Caco-2 (cell line): ENCODE measurements at regions not wholly inside any gene's neighbourhood (a gene's known extent, or its start where the extent isn't known, plus 50 kb on each side); places are given as distances from the start of the nearest gene placed in this dataset.

Experiments
- BruUV-seq: library from RNA; stranded (reverse); fragments of 400-500 nt; replicated peaks from 2 replicates; lab custom pipeline; 2021; lab: Mats Ljungman, UMichigan
- CTCF ChIA-PET: fragments of 300-600 bp; sonication (Branson Sonifier 250); formaldehyde crosslinking; loops from one replicate; lab custom pipeline; 2022; ENCODE audit warnings: antibody characterized with exemption; lab: Charles Lee
- POLR2A ChIA-PET: fragments of 300-600 bp; sonication (Branson Sonifier 250); formaldehyde crosslinking; loops from one replicate; lab custom pipeline; 2022; ENCODE audit warnings: antibody characterized with exemption; lab: Charles Lee
- DNase-seq, 2 experiments: peaks; one replicate each; pipeline versions ENCODE4 v3.0.0 to v3.0.0-alpha.2; 2020 to 2022
- H3K27me3 ChIP-seq: replicated peaks from 2 replicates; pipeline ENCODE4 v1.6.0; 2011; ENCODE audit warnings: low read length; ENCODE audit not compliant: control insufficient read depth, insufficient read depth
- H3K36me3 ChIP-seq: 2 replicates; pipeline ENCODE4 v1.5.1; 2011; ENCODE audit warnings: low read length; ENCODE audit not compliant: control insufficient read depth, insufficient read depth
- H3K4me1 ChIP-seq: fragments of 250-450 bp; sonication (Bioruptor Pico); 2 replicates; pipeline ENCODE4 v1.5.1; 2020; ENCODE audit warnings: mild to moderate bottlenecking
- H3K4me3 ChIP-seq: 2 replicates; pipeline ENCODE4 v1.5.1; 2011; ENCODE audit warnings: low read depth, mild to moderate bottlenecking, control low read depth, low read length
- H3K9me3 ChIP-seq: fragments of 250-450 bp; sonication (Bioruptor Pico); 2 replicates; pipeline ENCODE4 v1.5.1; 2020; ENCODE audit warnings: mild to moderate bottlenecking, moderate library complexity
- H3K27ac Mint-ChIP-seq: one replicate; pipeline ENCODE4 v1.8.0; 2022; ENCODE audit warnings: mixed read lengths; ENCODE audit not compliant: unreplicated experiment
- H3K27me3 Mint-ChIP-seq: one replicate; pipeline ENCODE4 v1.8.0; 2022; ENCODE audit warnings: mixed read lengths; ENCODE audit not compliant: insufficient read depth, unreplicated experiment
- H3K36me3 Mint-ChIP-seq: one replicate; pipeline ENCODE4 v1.8.0; 2022; ENCODE audit warnings: mild to moderate bottlenecking, mixed read lengths; ENCODE audit not compliant: insufficient read depth, unreplicated experiment
- H3K4me1 Mint-ChIP-seq: one replicate; pipeline ENCODE4 v1.8.0; 2022; ENCODE audit warnings: low read depth, mixed read lengths; ENCODE audit not compliant: unreplicated experiment
- H3K4me3 Mint-ChIP-seq: one replicate; pipeline ENCODE4 v1.8.0; 2022; ENCODE audit warnings: mild to moderate bottlenecking, moderate library complexity, mixed read lengths; ENCODE audit not compliant: unreplicated experiment
- H3K9me3 Mint-ChIP-seq: one replicate; pipeline ENCODE4 v1.8.0; 2022; ENCODE audit warnings: mixed read lengths; ENCODE audit not compliant: unreplicated experiment
- CTCF ChIP-seq, 2 experiments: fragments of 200-600 bp in 1 of 2; IDR thresholded peaks; 1 replicate in 1 of 2; 2 replicates in 1 of 2; pipeline versions ENCODE4 v1.5.1 to v1.8.0; 2011 to 2022; ENCODE audit warnings: antibody characterized with exemption in 1 of 2, control low read depth in 1 of 2, inconsistent platforms in 1 of 2, low read depth in 1 of 2, low read length in 1 of 2, mild to moderate bottlenecking in 1 of 2, moderate library complexity in 1 of 2; ENCODE audit not compliant: insufficient read depth in 1 of 2, severe bottlenecking in 1 of 2, unreplicated experiment in 1 of 2
- intact Hi-C: fragments of 100-400 bp; cut with micrococcal nuclease; formaldehyde crosslinking; loops from one replicate; pipeline ENCODE4 v1.10.0; 2022; ENCODE audit not compliant: unreplicated experiment

GRCh38 chr3:86792316-86792715 is 198.6 kb downstream of the VGLL3 start:
- no peak for TF ChIP-seq CTCF (IDR thresholded peaks at IDR 0.05; ENCODE audit: insufficient read depth in 1 of 2, low read depth in 1 of 2, low read length in 1 of 2, severe bottlenecking in 1 of 2, unreplicated experiment in 1 of 2)
- BruUV-seq: no TSS peak
- no peak for DNase-seq
- Histone ChIP-seq H3K4me1 (0 out of 2 replicates have a peak, but pooled peaks cover 3% of the 10 kb centered on the region), H3K27me3 (no peaks in the 10 kb centered on the region), H3K4me3 (no peak overlapping the region), H3K9me3 (no peaks in the 10 kb centered on the region), H3K36me3 (no peaks in the 10 kb centered on the region)
- Mint-ChIP-seq H3K27me3 (no peaks in the 10 kb centered on the region), H3K4me1 (no peaks in the 10 kb centered on the region), H3K36me3 (no peaks in the 10 kb centered on the region), H3K9me3 (no peaks in the 10 kb centered on the region), H3K27ac (no peak overlapping the region), H3K4me3 (no peak overlapping the region)
- intact Hi-C loops: no loop called here
- CTCF ChIA-PET: no interaction called here
- POLR2A ChIA-PET: no interaction called here

- no peak overlapping the region for H3K27ac Mint-ChIP-seq
- no peaks in the 10 kb centered on the region for H3K27me3 Mint-ChIP-seq
- H3K9me3 ChIP-seq: no peaks in the 10 kb centered on the region
- H3K4me1 ChIP-seq: 0 out of 2 replicates have a peak, but pooled peaks cover 3% of the 10 kb centered on the region
- H3K36me3 ChIP-seq: no peaks in the 10 kb centered on the region
- H3K36me3 Mint-ChIP-seq: no peaks in the 10 kb centered on the region
- TF ChIP-seq CTCF (IDR thresholded peaks at IDR 0.05; ENCODE audit: insufficient read depth in 1 of 2, low read depth in 1 of 2, low read length in 1 of 2, severe bottlenecking in 1 of 2, unreplicated experiment in 1 of 2): no peak
- no peak for DNase-seq
- H3K9me3 Mint-ChIP-seq: no peaks in the 10 kb centered on the region
- H3K4me1 Mint-ChIP-seq: no peaks in the 10 kb centered on the region
- H3K27me3 ChIP-seq: no peaks in the 10 kb centered on the region
- ChIA-PET CTCF (no interaction called here), POLR2A (no interaction called here)
- intact Hi-C loops: no loop called here
- H3K4me3 ChIP-seq: no peak overlapping the region
- H3K4me3 Mint-ChIP-seq: no peak overlapping the region
- no TSS peak for BruUV-seq
These were observed 199.9 kb downstream of the VGLL3 start for GRCh38 chr3:86790884-86791549.

- H3K9me3 Mint-ChIP-seq: no peaks in the 10 kb centered on the region
- POLR2A ChIA-PET: no interaction called here
- H3K4me3 Mint-ChIP-seq: no peak overlapping the region
- CTCF ChIA-PET: no interaction called here
- intact Hi-C loops: no loop called here
- H3K4me1 Mint-ChIP-seq: no peaks in the 10 kb centered on the region
- H3K4me1 ChIP-seq: no peaks in the 10 kb centered on the region
- H3K27me3 Mint-ChIP-seq: no peaks in the 10 kb centered on the region
- no peaks in the 10 kb centered on the region for H3K36me3 ChIP-seq
- H3K27me3 ChIP-seq: no peaks in the 10 kb centered on the region
- H3K36me3 Mint-ChIP-seq: no peaks in the 10 kb centered on the region
- no peaks in the 10 kb centered on the region for H3K9me3 ChIP-seq
- TF ChIP-seq CTCF (IDR thresholded peaks at IDR 0.05; ENCODE audit: insufficient read depth in 1 of 2, low read depth in 1 of 2, low read length in 1 of 2, severe bottlenecking in 1 of 2, unreplicated experiment in 1 of 2): no peak
- DNase-seq: no peak
- no peak overlapping the region for H3K4me3 ChIP-seq
- H3K27ac Mint-ChIP-seq: no peak overlapping the region
- BruUV-seq: no TSS peak
These were observed 202.6 kb downstream of the VGLL3 start for GRCh38 chr3:86788371-86788770.
